Kidney epithelial cell (primary cell): ENCODE measurements at regions not wholly inside any gene's neighbourhood (a gene's known extent, or its start where the extent isn't known, plus 50 kb on each side); places are given as distances from the start of the nearest gene placed in this dataset.

Source experiments
- DNase-seq: peaks from one replicate; pipeline ENCODE4 v3.0.0-alpha.2; 2010; ENCODE audit warnings: low read depth
- H3K27me3 ChIP-seq: 2 replicates; pipeline ENCODE4 v1.6.0; 2011; ENCODE audit warnings: low read length; ENCODE audit not compliant: control insufficient read depth, insufficient read depth
- H3K36me3 ChIP-seq: 2 replicates; pipeline ENCODE4 v1.5.1; 2011; ENCODE audit warnings: low read length; ENCODE audit not compliant: control insufficient read depth, insufficient read depth
- H3K4me3 ChIP-seq: 2 replicates; pipeline ENCODE4 v1.5.1; 2011; ENCODE audit warnings: low read depth, mild to moderate bottlenecking, control low read depth, low read length
- CTCF ChIP-seq: IDR thresholded peaks from 2 replicates; pipeline ENCODE4 v1.5.1; 2011; ENCODE audit warnings: mild to moderate bottlenecking, moderate library complexity, low read length, control low read depth, inconsistent platforms; ENCODE audit not compliant: insufficient read depth, poor library complexity, severe bottlenecking

GRCh38 chr2:123906361-123906760 is 118.7 kb upstream of the CNTNAP5 start:
- DNase-seq: no peak
- Histone ChIP-seq H3K36me3 (no peaks in the 10 kb centered on the region), H3K27me3 (no peaks in the 10 kb centered on the region), H3K4me3 (no peak overlapping the region)
- TF ChIP-seq CTCF: no peak

GRCh38 chr2:123908522-123908921 is 116.6 kb upstream of the CNTNAP5 start:
- no peak for TF ChIP-seq CTCF
- Histone ChIP-seq H3K4me3 (no peak overlapping the region), H3K36me3 (no peaks in the 10 kb centered on the region), H3K27me3 (no peaks in the 10 kb centered on the region)
- DNase-seq: no peak

- H3K27me3 ChIP-seq: no peaks in the 10 kb centered on the region
- no peak for TF ChIP-seq CTCF
- no peaks in the 10 kb centered on the region for H3K36me3 ChIP-seq
- no peak overlapping the region for H3K4me3 ChIP-seq
- DNase-seq: no peak
Observed at GRCh38 chr2:123912171-123912570, 112.9 kb upstream of the CNTNAP5 start.

- TF ChIP-seq CTCF: no peak
- DNase-seq: no peak
- Histone ChIP-seq H3K36me3 (no peaks in the 10 kb centered on the region), H3K27me3 (no peaks in the 10 kb centered on the region), H3K4me3 (no peak overlapping the region)
Observed at GRCh38 chr2:123913143-123913735, 111.8 kb upstream of the CNTNAP5 start.

- no peak for TF ChIP-seq CTCF
- Histone ChIP-seq H3K27me3 (no peaks in the 10 kb centered on the region), H3K36me3 (no peaks in the 10 kb centered on the region), H3K4me3 (no peak overlapping the region)
- DNase-seq: no peak
Observed at GRCh38 chr2:123915380-123915779, 109.7 kb upstream of the CNTNAP5 start.

GRCh38 chr2:123916051-123916450 is 109.0 kb upstream of the CNTNAP5 start:
- Histone ChIP-seq H3K36me3 (no peaks in the 10 kb centered on the region), H3K27me3 (no peaks in the 10 kb centered on the region), H3K4me3 (no peak overlapping the region)
- no peak for TF ChIP-seq CTCF
- DNase-seq: no peak
